ENCODE measurements at regions not wholly inside any gene's neighbourhood (a gene's known extent, or its start where the extent isn't known, plus 50 kb on each side); places are given as distances from the start of the nearest gene placed in this dataset.

- SMC1A ChIA-PET (ENCODE audit: uncharacterized antibody, unreplicated experiment), result no interaction called here
- no peak for ATAC-seq
- RAD21 ChIA-PET (ENCODE audit: unreplicated experiment), result no interaction called here
- FAIRE-seq, result no peak
- Histone ChIP-seq H3K9ac (ENCODE audit: control insufficient read depth, insufficient read depth, low read length) (no peak overlapping the region), H3K79me2 (ENCODE audit: control insufficient read depth, insufficient read depth, low read length) (no peaks in the 10 kb centered on the region), H4K20me1 (ENCODE audit: control insufficient read depth, insufficient read depth) (no peaks in the 10 kb centered on the region), H3K4me2 (ENCODE audit: control insufficient read depth, insufficient read depth) (no peak overlapping the region), H3K27me3 (replicated peaks in 1 of 2; ENCODE audit: control insufficient read depth in 2 of 2, insufficient read depth in 2 of 2, low read length in 1 of 2) (no peaks in the 10 kb centered on the region), H3K36me3 (ENCODE audit: control insufficient read depth in 2 of 2, insufficient read depth in 2 of 2, low read length in 1 of 2) (no peaks in the 10 kb centered on the region), H2AFZ (ENCODE audit: control insufficient read depth, low read depth, low read length) (no peak overlapping the region), H3K27ac (ENCODE audit: control insufficient read depth, insufficient read depth) (no peak overlapping the region), H3K9me3 (replicated peaks; ENCODE audit: control insufficient read depth, insufficient read depth, low read length) (no peaks in the 10 kb centered on the region), H3K4me3 (no peak overlapping the region), H3K4me1 (ENCODE audit: control insufficient read depth, insufficient read depth, low read length) (no peaks in the 10 kb centered on the region)
- no peak for DNase-seq (ENCODE audit: low read depth, low spot score)
- POLR2A ChIA-PET, result no interaction called here
- intact Hi-C loops (cut with micrococcal nuclease; ENCODE audit: unreplicated experiment), result no loop called here
- 0% methylated on average over 2 of the region's 2 CpGs for WGBS (ENCODE audit: insufficient coverage, insufficient replicate concordance, low lambda C conversion rate, missing lambda C conversion rate)
- no TSS peak for BruUV-seq (replicated peaks)
- TF ChIP-seq USF1 (IDR thresholded peaks at IDR 0.05; ENCODE audit: borderline replicate concordance, extremely low read length, insufficient read depth, low read depth, low read length), result no peak
- TF ChIP-seq, protein P1, sequence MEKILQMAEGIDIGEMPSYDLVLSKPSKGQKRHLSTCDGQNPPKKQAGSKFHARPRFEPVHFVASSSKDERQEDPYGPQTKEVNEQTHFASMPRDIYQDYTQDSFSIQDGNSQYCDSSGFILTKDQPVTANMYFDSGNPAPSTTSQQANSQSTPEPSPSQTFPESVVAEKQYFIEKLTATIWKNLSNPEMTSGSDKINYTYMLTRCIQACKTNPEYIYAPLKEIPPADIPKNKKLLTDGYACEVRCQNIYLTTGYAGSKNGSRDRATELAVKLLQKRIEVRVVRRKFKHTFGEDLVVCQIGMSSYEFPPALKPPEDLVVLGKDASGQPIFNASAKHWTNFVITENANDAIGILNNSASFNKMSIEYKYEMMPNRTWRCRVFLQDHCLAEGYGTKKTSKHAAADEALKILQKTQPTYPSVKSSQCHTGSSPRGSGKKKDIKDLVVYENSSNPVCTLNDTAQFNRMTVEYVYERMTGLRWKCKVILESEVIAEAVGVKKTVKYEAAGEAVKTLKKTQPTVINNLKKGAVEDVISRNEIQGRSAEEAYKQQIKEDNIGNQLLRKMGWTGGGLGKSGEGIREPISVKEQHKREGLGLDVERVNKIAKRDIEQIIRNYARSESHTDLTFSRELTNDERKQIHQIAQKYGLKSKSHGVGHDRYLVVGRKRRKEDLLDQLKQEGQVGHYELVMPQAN (conservative IDR thresholded peaks at IDR 0.05), result no peak
- no peak for TF ChIP-seq ZNF24 (IDR thresholded peaks at IDR 0.05)
- TF ChIP-seq IRF4 (IDR thresholded peaks at IDR 0.05; ENCODE audit: low read depth, low read length), result no peak
- TF ChIP-seq SREBF1 (IDR thresholded peaks at IDR 0.05; ENCODE audit: low read length), result no peak
- no peak for TF ChIP-seq TCF12 (IDR thresholded peaks at IDR 0.05; ENCODE audit: low read depth, low read length)
- no peak for TF ChIP-seq KLF5 (IDR thresholded peaks at IDR 0.05; ENCODE audit: partially characterized antibody)
- TF ChIP-seq CREB1 (IDR thresholded peaks at IDR 0.05; ENCODE audit: low read depth), result no peak
- no peak for TF ChIP-seq PRDM15 (CRISPR knock-in tag; IDR thresholded peaks at IDR 0.05)
- TF ChIP-seq SPI1 (IDR thresholded peaks at IDR 0.05; ENCODE audit: borderline replicate concordance, insufficient read depth, low read depth, low read length), result no peak
- TF ChIP-seq, protein P2, sequence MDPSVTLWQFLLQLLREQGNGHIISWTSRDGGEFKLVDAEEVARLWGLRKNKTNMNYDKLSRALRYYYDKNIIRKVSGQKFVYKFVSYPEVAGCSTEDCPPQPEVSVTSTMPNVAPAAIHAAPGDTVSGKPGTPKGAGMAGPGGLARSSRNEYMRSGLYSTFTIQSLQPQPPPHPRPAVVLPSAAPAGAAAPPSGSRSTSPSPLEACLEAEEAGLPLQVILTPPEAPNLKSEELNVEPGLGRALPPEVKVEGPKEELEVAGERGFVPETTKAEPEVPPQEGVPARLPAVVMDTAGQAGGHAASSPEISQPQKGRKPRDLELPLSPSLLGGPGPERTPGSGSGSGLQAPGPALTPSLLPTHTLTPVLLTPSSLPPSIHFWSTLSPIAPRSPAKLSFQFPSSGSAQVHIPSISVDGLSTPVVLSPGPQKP (IDR thresholded peaks at IDR 0.05; ENCODE audit: low read depth, low read length), result no peak
- TF ChIP-seq MAX (IDR thresholded peaks at IDR 0.05; ENCODE audit: low read depth, low read length), result no peak
- no peak for TF ChIP-seq MYC (IDR thresholded peaks at IDR 0.05; ENCODE audit: insufficient read depth, insufficient read length, insufficient replicate concordance, low read length, severe bottlenecking)
- CTCF ChIA-PET, result no interaction called here
- in situ Hi-C loops (cut with MboI), result no loop called here
Observed at GRCh38 chr2:17262854-17263569, 255.2 kb downstream of the RAD51AP2 start.
